A549 (cell line): ENCODE measurements at regions not wholly inside any gene's neighbourhood (a gene's known extent, or its start where the extent isn't known, plus 50 kb on each side); places are given as distances from the start of the nearest gene placed in this dataset.

Experiments
- BCL3 ChIP-seq: fragments of >200 bp; sonication (Bioruptor Twin); formaldehyde crosslinking; IDR thresholded peaks from 3 replicates; pipeline ENCODE4 v1.6.1; 2016
- BHLHE40 ChIP-seq: IDR thresholded peaks from 2 replicates; pipeline ENCODE4 v1.6.1; 2012; ENCODE audit warnings: low read depth, low read length, inconsistent platforms
- CTCF ChIP-seq: fragments of >200 bp; sonication (Bioruptor Twin); formaldehyde crosslinking; IDR thresholded peaks from 3 replicates; pipeline ENCODE4 v1.5.1; 2016
- EP300 ChIP-seq, 2 experiments: fragments of >200 bp; sonication (Bioruptor Twin); formaldehyde crosslinking; IDR thresholded peaks; 2 replicates in 1 of 2; 3 replicates in 1 of 2; pipeline ENCODE4 v1.6.1; 2016 to 2017
- JUN ChIP-seq, 2 experiments: fragments of >200 bp; sonication (Bioruptor Twin); formaldehyde crosslinking; IDR thresholded peaks; 2 replicates in 1 of 2; 3 replicates in 1 of 2; pipeline ENCODE4 v1.6.1; 2016 to 2017
- MAZ ChIP-seq: fragments of 150-350 bp; IDR thresholded peaks from 2 replicates; pipeline ENCODE4 v1.6.1; 2014; ENCODE audit warnings: antibody characterized with exemption, low read depth, low read length, borderline replicate concordance
- NR3C1 ChIP-seq: fragments of >200 bp; sonication (Bioruptor Twin); formaldehyde crosslinking; IDR thresholded peaks from 3 replicates; pipeline ENCODE4 v1.6.1; 2017
- PHF8 ChIP-seq: fragments of 200-600 bp; sonication (generic); IDR thresholded peaks from 2 replicates; pipeline ENCODE4 v1.6.1; 2016; ENCODE audit warnings: low read depth, mild to moderate bottlenecking, antibody characterized with exemption, moderate library complexity, borderline replicate concordance
- POLR2A ChIP-seq: IDR thresholded peaks from 2 replicates; pipeline ENCODE4 v1.6.1; 2012; ENCODE audit warnings: mild to moderate bottlenecking, low read length
- RCOR1 ChIP-seq: fragments of 150-350 bp; IDR thresholded peaks from 2 replicates; pipeline ENCODE4 v1.6.1; 2014; ENCODE audit warnings: antibody characterized with exemption, low read length, low read depth
- REST ChIP-seq: fragments of 200-600 bp; sonication (generic); IDR thresholded peaks from 2 replicates; pipeline ENCODE4 v1.6.1; 2016; ENCODE audit warnings: antibody characterized with exemption, mild to moderate bottlenecking, moderate library complexity
- RFX5 ChIP-seq: fragments of 450-650 bp; IDR thresholded peaks from 2 replicates; pipeline ENCODE4 v1.7.1; 2014; ENCODE audit warnings: antibody characterized with exemption, mild to moderate bottlenecking, moderate library complexity
- USF2 ChIP-seq: fragments of 450-650 bp; IDR thresholded peaks from 2 replicates; pipeline ENCODE4 v1.6.1; 2014; ENCODE audit warnings: antibody characterized with exemption
- ZFP36 ChIP-seq: fragments of 450-650 bp; IDR thresholded peaks from 2 replicates; pipeline ENCODE4 v1.6.1; 2014; ENCODE audit warnings: borderline replicate concordance; ENCODE audit not compliant: partially characterized antibody

- TF ChIP-seq POLR2A = no peak
- TF ChIP-seq JUN (IDR thresholded peaks at IDR 0.05) = no peak
- no peak for TF ChIP-seq CTCF
- no peak for TF ChIP-seq REST
- no peak for TF ChIP-seq EP300 (IDR thresholded peaks at IDR 0.05)
- no peak for TF ChIP-seq MAZ
- no peak for TF ChIP-seq USF2
- no peak for TF ChIP-seq BCL3
- no peak for TF ChIP-seq RFX5
- TF ChIP-seq NR3C1 = no peak
- no peak for TF ChIP-seq RCOR1
- TF ChIP-seq ZFP36 = no peak
- TF ChIP-seq PHF8 = no peak
- TF ChIP-seq BHLHE40 = no peak
Measured at GRCh38 chr4:124032035-124032434, 635.4 kb downstream of the SPRY1 start.
